GM03348 (cell line): ENCODE measurements at regions not wholly inside any gene's neighbourhood (a gene's known extent, or its start where the extent isn't known, plus 50 kb on each side); places are given as distances from the start of the nearest gene placed in this dataset.
"Not testable (repeated sequence)": the region's sequence is repeated elsewhere in the genome, so short reads cannot be mapped to it uniquely, and the experiment has no call there.

Experiments used
- DNase-seq: peaks from one replicate; pipeline ENCODE4 v3.0.0; 2012; ENCODE audit warnings: low spot score

GRCh38 chr4:120200573-120201110 is 134.0 kb upstream of the MAD2L1 start:
- DNase-seq = not testable (repeated sequence)

DNA sequence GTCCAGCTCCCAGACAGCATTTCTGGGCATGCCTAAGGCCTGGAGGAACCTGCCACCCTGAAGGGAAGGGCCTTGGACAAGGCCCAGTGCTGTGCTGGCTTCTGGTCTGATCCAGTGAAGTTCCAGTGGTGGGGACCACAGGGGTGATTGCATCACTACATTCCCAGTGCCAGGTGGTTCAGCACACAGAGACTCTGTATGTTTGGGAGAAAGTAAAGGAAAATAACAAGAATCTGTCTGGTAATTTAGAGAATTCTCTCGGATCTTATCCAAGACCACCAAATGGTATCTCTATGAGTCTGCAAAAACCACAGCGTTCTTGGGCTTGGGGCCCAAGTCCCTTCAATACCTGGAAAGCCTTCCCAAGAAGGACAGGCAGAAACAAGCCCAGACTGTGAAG is 131.8 kb upstream of the MAD2L1 start:
- DNase-seq = no peak

GRCh38 chr4:120177603-120178002 is 111.0 kb upstream of the MAD2L1 start:
- no peak for DNase-seq

DNA sequence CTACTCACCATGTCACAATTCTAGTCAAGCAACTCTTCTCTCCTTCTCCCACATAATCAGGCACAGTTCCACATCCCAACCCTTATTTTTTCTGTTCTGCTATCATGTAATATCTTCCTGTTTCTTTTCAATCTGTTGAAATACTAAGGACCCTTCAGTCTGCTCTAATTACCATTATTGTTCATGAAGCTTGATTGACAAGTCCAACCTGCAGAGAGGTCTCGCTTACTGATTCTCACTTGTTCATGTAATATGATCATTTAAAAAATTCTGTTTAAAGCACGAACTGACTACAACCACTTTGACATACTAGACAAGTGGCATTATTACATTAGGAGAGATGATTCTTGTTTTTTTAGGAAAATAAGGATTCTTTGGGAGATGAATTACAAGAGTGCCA is 108.6 kb upstream of the MAD2L1 start:
- DNase-seq = no peak

- no peak for DNase-seq
Observed at GRCh38 chr4:120163895-120164294, 97.2 kb upstream of the MAD2L1 start.

DNA sequence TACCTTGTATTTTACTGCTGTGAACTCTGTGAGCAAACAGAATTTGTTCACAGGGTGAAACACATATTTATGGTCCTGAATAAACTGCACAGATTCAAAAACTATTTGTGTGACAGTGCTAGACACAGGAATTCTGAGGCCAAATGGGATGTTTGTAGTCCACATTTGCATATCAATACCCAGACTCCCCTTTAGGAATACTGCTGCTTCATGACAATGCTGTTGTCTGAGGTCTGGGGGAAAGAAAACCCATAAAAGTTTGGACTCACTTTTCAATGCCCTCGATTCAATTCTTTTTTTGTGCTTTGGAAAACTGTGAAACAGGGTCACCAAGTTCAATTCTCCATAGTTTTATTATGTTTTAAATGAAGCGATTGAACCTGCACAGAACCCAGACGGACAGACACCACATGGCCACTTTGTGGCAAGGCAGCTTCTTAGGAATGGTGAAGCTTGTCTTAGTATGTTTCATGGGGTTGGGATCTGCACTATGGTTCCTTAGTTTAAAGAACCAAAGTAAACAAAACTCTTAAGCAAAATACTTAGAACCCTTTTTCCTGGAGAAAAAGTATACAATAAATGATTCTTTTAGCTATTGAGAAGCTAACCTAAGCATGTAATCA is 92.3 kb upstream of the MAD2L1 start:
- DNase-seq = no peak

DNA sequence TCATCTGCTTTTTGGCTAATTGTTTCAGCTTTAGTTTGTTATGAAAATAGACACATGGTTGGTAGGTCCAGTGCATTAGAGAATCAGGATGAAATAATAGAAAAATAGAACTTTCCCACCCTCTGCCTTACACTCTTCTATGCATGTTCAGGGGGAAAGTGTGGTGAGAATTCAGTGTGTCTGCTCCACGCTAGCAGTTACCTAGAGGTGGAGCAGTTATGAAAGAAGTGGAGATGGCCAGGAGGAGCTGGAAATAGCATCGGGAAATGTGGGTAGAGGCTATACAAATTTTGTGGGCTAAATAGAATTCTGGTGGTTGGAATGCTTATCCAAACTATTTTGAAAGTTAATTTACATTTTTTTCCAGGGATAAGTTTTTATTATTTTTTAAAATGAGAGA is 91.4 kb upstream of the MAD2L1 start:
- DNase-seq = no peak

DNA sequence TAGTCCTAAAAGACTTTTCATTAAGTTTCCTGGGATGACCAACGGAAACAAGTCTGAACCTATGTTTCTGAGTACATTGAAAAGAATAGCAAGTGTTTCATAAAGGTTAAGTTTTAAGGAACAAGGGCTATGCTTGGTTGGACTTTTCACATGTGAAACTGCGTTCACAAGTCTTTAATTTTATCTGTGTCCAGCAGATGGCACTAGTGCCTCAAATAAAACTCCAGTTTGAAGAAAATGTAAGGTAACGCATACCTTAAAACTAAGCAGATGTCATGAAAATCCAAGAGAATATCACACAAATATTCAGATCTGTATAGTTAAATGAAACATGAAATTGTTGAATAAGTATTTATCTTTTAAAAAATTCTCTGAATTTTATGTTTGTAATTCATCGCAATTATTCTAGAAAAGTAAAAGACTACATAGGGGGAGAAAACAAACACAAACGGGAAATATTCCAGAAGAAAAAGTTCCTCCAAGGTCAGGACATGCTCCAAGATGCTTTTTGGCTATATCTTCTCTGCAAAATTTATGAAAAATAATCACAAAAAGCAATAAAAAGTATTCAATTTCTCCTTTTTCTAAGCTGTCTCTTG is 89.6 kb upstream of the MAD2L1 start:
- peak; percentile 25 for DNase-seq

GRCh38 chr4:120155287-120155686 is 88.6 kb upstream of the MAD2L1 start:
- DNase-seq = no peak

DNA sequence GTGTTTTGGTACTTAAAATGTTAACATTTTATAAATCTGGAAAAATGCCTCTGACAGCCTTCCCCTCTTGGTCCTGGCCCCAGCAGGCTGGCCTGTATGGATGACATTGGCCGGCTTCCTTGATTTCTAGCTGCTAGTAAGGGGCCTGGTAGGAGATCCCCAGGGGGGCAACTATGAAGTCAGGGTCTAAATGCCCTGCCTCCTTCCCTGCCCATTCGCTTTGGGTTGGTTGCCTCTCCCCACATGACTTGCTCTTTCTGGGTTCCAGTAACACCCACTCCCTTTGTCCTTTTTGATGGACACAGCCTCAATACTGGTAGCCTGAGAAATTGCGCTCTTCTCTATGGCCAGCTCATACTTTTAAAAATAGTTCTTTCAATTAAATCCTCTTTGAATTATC is 78.0 kb upstream of the MAD2L1 start:
- DNase-seq = no peak

DNA sequence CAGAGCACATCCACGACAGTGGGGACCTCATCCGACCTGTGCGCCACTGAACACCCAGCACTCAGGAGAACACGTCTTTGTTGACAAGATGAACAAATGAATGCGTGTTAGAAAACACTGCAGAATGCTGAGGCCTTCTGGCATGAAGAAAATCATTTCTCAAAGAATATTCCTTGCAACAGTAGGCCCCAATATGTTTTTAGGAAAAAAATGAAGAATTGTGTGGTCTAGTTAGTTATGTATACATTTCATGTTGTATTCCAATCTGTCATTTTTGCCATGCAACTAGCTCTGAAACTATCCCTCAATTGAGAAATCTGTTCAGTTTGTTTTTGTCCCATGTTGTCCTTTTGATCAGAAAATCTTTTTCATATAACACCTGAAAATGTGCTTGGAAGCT is 77.4 kb upstream of the MAD2L1 start:
- no peak for DNase-seq

DNA sequence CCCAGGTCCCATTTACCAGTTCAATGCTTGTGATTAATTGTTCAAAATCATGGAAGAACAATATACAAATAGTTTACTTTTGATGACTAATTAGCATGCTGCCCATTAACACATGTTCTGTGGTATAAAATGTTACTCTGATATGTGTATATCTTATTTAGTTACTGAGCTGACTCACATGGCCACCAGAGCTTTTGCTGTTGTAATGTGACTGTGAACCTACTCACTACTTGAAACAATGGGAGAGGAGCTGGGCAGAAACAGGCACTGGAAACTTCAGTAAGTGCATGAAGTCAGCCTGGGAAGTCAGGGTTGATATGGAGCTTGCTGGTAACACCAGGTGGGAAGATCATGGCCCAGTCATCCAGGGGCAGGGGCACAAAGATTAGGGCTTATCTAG is 72.7 kb upstream of the MAD2L1 start:
- no peak for DNase-seq

GRCh38 chr4:120132935-120133334 is 66.3 kb upstream of the MAD2L1 start:
- no peak for DNase-seq

DNA sequence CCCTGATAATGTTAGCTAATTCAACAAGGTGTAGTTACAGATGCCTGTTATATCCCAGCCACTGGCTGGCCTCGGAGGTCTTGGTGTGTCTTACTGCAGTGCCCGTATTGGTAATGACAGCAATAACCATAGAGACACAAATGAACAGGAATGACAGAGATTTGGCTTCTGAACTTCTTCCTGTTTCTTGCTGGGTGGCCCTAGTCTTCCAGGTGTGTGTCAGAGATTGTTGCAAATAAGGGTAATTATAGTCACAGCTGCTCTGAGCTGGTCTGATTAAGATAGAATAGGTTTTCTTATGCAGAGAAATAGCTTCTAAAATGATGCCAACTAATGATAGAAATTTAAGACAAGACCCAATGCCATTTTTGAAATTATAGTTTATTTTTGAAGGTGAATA is 64.1 kb upstream of the MAD2L1 start:
- no peak for DNase-seq
